Activated CD4-positive, alpha-beta T cell treated with anti-CD3 and anti-CD28 coated beads for 24 hours (primary cell): ENCODE measurements at regions not wholly inside any gene's neighbourhood (a gene's known extent, or its start where the extent isn't known, plus 50 kb on each side); places are given as distances from the start of the nearest gene placed in this dataset.

Source experiments
- DNase-seq, 2 donors: peaks; one replicate each; pipeline ENCODE4 v3.0.0-alpha.2; 2020; ENCODE audit warnings: low read depth in 2 of 2

DNA sequence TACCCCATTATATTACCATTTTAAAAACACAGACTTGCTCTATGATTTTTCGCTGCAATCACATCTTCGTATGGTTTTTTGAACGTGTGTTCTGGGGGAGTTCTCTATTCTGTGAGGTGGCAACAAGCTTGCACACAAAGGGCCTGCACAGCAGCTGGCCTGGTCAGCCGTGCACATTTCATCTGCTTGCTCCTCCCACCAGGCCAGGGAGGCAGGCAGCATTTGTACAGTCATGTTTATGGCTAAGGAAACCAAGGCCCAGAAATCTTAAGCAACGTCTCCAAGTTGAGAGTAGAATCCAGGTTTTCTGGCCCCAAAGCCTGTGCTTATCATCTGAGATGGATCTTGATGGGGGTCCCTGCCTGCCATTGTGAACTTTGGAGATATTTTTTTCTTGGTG lies 106.4 kb upstream of the SMIM21 start:
- DNase-seq: no peak

DNA sequence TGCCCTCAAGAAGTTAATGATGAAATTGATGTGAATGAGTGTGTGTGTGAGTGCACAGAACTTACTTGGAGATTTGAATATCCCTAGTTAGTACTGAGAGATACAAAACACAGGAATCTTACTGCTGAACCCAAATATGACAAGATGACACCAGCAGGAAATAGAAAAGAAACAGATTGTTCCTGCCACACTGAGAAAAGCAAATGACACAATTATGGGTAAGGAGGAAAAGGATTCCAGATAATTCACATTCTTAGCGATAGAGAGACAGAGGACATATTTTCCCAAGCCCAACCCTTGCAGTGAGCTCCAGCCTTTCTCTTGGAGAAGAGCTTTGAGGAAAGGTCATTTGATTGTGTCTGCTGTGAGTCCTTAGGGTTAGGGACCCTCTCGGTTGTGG lies 105.7 kb upstream of the SMIM21 start:
- no peak for DNase-seq

DNA sequence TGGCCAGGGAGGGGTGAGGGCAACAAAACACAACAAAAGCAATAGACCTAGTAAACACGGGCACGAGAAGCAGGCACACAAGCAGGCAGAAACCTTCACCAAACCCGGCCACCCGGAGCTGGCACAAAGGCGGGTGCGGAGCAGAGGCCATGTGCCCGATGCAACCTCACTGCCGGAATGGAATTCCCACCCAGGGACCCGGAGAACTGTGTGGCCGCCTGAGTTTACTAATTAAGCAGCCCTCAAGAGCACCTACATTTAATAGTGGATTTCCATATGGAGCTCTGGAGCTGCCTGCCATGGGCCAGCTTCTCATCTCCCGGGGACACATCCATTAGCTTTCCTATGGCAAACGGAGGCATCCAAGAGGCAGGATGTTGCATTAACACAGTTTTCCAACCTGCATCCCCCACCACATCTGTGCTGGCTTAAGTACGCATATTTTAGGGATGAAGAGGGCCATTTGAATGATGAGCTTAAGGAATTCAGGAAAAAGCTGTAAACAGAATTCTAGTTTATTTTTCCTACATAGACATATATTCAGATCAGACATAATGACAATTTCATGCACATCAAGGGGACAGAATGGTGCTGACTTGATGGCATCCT lies 104.5 kb upstream of the SMIM21 start:
- DNase-seq: no peak

DNA sequence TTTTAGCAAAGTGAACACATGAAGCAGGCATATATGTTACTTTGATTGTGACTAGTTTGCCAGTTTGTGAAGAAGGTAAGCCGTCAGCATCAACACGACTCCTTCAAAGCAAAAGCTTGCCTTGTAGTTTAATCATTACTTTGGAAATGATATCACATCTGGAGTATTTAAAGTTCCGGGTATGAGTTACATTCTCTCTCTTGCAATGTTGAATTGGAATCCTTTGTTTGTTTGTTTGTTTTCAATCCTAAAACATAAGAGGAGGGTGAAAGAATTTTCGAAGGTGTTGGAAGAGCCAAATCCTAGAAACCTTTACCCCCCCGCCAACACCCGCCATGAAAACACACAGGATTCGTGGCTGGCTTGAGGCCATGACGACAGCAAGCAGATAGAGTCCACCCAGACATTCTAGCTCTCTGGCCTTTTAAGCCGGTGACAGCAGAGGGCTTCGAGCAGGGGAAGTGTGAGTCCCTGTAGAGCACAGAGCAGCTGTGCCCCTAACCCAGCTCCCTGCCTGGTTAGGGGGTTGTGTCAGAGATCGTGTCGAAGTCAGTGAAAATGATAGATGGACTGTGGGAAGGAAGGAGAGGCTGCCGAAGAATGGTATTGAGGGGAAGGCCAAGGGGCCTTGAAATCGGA lies 103.8 kb upstream of the SMIM21 start:
- no peak for DNase-seq

DNA sequence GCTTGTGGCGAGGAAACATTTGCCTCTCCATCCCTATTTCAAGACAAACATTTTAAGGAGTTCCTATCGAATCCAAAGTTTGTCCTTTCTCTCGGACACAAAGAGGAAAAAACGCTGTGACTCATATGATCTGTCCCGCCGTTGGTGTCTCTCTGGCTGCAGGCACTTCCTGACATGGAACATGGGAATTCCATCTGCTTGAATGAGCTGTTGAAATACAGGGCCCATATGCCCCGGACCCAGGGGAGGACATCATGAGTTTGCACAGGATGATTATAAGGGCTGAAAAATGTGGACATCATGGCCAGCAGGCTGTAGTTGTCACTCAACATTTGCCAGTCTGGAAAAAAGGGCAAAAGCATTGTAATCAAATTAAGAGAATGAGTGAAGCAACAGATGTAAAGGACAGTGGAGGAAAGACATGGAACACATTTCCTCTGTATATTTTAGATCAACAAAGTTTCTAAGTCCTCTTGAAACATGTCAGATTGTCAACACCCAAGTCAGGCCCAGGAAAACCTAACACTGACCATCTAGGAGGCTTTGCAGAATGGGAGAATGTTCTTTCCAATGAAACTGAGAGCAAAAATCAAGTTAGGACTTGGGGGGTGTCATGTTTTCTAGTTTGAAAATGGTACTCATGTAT lies 103.2 kb upstream of the SMIM21 start:
- DNase-seq: no peak

DNA sequence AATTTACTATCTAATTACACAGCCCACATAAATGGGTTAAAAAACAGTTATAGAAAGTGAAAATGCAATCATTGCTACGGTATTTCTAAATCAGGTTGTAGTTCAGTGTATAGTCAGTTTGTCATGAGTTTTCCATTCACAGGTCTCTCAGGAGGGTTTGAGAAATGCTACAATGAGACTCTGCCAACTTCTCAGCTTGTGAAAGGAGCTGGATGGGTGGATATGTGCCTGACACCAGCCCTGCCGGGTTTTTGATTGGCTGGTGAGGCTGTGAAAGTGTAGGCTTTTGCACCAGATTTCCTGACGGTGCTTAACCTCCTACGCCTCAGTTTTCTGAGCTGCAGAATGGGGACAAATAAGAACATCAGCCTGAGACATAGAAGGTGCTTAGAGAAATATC lies 102.6 kb upstream of the SMIM21 start:
- no peak for DNase-seq

DNA sequence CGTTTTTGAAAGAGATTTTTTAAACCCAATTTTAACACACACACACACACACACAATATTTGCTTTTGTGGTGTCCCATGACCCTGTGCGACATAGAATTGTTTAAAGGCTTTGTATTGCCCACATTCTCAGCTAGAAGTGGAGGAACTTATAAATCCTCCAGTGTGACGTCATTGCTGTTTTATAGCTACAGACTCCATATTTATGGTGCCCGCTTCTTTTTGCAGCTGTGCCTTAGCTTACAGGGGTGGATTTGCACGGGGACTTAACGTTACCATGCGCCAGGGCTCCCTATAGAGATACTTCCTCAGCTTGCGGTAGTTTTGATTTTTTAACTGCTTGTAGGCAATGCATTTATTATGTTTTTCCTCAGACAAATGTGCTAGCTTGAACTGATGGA lies 101.9 kb upstream of the SMIM21 start:
- DNase-seq: no peak

DNA sequence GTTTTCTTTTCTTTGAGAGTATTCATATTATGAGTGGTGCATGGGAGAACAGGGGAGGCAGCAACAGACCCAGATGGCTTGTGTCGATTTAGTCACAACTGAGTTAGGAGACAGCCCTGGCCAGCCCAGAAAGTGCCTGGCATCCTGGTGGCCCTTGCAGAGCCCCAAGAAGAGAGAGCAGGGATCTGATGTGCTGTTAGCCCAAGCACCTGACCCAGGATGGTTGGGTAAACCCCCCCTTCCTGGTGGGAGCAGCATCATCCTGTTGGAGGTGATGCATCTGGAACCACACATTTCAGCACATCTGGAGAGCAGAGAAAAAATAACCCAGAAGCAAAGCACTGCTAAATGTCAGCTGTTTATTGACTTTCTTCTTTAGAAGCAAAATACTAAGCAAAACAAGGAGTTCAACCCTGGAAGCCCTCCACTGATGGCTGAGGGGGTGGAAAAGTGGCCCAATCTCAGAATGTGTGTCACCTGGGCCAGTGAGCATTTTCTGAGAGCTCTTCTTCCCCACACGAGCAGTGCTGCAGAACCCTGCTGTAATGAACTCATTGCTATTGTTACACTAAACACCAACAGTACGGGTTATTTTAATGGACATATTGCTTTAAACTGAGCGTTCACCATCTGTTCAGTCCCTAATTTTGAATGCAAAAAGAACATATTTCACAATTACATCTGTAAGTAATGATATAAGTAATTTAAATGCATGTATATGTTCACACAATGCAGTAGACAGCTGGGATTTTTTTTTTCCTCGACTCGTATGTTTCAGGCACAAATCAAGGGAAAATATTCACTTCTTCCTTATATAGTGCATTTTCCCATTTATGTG lies 100.6 kb upstream of the SMIM21 start:
- no peak for DNase-seq

DNA sequence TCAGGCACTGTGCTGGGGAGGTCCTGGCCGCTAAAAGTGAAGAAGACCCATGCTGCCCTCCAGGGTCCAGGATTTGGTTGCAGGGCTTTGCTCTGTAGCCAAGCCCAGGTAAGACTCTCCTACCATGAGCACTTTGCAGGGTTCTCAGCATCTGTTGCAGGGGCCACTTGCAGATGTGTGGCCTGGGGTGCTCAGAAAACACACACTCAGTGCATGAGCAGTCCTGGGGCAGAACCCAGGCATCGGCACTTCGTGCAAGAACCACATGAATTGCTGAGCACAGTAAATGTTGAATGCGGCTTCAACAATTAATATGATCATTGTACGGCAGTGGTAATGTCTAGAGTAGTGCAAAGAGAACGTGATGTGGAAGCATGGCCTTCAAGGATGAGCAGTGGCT lies 98.5 kb upstream of the SMIM21 start:
- DNase-seq: no peak

DNA sequence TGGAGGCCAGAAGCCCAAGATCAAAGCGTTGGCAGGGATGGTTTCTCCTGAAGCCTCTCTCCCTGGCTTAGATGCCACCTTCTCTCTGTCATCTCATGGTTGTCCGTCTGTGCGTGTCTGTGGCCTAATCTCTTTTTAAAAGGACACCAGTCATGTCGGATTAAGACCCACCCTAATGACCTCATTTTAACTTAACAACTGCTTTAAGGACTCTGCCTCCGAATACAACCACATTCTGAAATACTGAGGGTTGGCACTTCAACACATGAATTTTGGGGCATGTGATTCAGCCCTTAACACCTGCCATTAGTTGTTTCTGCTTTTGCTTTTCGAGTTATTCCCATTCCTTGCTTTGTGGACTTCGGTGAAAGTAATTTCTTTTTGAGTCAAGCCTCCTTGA lies 97.8 kb upstream of the SMIM21 start:
- no peak for DNase-seq

DNA sequence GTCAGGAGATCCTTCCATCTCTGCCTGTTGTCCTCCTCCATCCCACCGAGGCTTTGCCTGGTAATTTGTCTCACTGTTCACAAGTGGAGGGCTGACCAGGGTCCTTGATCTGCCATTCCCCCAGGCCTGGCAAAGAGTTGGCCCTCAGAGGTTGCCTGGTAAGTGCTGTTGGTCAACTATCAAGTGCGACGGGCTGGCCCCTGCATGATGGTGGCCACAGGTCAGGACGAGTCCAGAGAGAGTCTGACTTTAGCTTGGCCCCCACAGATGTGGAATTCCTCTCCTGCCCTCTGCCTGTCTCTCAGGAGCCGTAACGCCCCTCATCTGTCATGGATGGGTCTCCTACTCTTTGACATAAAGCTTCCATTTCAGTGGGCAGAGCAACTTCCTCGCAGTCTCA lies 97.3 kb upstream of the SMIM21 start:
- no peak for DNase-seq

DNA sequence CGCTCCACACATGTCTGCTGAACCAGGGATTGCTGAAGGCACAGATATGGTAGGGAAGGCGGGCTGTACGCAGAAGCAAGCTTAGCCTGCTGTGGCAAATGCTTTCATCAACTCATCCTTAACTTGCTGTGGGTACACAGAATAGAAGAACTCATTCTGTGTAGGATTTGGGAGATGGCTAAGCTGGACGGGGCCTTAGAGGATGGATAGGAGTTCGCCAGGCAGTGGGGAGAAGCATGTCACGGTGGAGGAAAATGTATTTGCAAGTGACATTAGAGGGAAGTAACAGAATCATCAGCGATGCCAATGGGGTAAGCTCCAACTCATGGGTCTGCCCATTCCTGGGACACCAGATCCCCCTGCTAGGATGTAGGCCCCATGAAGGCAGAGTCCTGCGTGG lies 96.7 kb upstream of the SMIM21 start:
- no peak for DNase-seq

DNA sequence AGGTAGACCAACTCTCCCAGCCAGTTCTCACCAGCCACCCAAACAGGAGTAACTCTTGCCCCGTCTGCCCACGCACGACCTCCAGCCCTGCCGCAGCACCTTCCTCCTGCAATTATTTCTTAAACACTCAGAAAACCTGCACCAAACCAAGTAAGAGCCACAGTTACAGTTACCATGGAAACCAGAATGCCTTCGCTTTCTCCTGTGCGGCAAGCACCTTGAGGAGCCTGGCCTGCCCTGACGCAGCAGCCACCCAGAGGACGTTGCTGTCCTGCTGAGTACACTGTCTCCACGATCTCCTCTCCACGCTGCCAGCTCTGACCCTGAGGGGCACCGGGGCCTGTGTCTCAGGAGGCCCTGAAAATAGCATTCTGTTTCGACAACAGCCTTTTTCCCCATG lies 94.3 kb upstream of the SMIM21 start:
- DNase-seq: no peak

DNA sequence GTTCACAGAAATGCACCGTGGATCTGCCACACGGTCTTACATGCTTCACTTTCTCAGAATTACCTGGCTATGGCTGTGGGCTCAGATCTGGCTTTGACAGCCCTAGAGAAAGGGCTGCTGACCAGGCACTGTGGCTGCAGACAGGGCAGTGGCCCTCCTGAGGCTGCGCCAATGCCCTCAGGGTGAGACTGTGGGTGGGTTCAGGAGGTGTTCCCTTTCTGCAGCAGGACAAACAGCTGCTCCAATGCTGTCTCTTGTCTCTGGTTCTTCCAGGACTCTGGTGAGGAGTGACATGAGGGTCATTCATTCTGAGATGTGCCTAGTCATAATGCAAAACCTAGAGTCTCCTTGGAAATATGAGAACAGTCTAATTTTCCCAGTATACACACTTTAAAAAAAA lies 90.5 kb upstream of the SMIM21 start:
- DNase-seq: no peak

DNA sequence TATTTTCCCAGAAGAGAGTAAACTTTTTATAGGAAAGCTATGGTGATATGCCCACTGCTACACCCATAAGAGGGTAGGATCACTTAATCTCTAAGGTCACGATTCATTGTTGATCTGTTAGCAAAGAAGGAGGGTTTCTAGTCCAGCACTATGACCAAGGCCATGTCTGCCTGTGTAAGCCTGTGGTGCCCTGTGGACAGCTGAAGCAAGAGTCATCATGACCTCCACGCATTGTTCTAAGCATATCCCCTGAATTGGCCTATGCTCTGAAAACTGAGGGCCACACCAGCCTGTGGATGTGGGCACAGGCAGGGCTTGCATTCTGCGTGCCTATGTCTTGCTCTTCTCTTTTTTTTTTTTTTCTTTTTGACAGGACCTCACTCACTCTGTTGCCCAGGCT lies 89.8 kb upstream of the SMIM21 start:
- DNase-seq: no peak

DNA sequence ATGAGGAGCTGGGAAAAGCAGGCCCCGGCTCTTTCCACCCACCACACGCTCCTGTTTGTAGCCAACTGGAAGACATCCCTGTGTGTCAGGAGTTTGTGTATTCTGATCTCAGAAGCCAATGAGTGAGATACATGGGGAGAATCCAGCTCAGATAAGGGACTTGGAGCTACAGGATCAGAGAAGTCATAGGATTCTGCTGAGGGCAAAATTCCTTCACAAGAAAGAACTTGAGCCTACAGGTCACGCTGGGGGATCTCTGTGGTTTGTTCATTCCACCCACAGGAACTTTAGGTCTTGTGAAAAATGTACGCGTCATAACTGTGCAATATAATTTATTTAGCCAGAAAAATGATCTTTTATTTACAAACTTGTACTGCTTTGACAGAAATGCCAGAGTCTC lies 80.1 kb upstream of the SMIM21 start:
- no peak for DNase-seq

DNA sequence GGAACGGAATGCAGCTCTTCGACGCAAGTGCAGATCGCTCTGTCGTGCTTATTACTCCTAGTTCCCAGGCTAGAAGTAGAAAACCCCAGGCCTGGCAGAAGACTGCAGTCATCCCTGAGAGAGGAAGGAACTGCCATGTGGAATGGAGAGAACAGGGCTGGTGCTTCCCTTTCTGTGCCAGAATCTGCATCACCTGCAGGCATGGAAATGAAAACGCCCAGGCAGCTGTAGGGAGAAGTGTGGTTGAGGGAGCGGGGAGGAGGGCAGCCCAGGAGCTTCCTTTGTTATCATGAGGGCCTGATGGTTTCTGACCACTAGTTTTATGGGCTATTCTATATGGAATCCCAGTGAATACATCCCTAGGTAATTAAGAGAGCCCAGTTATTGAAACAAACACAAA lies 79.4 kb upstream of the SMIM21 start:
- no peak for DNase-seq

DNA sequence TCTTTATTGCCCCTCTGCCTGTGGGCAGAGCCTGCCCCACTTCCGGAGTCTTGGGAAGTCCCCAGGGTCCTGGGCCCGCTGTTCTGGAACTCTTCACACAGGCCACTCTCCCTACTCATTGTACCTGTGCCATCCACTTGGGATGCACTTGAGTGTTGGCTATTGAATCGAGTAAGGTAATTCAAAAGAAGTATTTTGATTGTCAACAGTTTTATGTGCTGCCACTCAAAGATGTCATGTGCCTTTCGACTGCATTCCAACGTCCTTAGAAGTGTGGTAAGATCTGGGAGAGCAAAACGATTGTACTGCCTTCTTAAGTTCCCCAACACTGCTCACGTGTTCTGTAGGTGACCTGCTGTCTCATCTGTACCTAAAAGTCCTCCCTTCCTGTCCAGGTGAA lies 77.0 kb upstream of the SMIM21 start:
- no peak for DNase-seq

DNA sequence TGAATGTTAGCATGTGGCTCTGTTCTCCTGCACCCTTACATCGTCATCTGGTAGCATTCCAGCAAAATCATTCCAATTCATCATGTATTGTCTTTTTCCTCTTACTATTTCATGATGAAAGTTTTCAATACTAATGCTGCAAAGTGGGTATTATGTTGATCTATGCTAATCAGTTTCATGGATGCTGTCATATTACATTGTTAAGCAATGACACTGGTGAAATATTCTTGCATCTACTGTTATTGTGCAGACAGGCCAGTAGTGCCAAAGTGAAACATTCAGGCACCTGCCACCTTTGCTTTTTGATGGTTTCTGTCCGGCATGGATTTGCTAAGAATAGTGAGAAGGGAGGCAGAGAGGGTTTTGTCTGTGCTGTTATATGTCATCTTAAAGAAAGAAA lies 76.1 kb upstream of the SMIM21 start:
- no peak for DNase-seq

DNA sequence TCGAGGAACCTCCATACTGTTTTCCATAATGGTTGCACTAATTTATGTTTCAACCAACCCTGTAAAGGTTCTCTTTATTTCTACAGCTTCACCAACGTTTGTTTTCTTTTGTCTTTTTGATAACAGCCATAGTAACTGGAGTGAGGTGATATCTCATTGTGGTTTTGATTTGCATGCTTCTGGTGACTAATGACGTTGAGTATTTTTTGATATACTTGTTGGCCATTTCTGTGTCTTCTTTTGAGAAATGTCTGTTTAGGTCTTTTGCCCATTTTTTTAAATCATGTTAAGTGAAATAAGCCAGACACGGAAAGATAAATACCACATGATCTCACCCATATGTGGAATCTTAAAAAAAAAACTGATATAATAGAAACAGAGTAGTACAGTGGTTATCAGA lies 74.8 kb upstream of the SMIM21 start:
- no peak for DNase-seq

DNA sequence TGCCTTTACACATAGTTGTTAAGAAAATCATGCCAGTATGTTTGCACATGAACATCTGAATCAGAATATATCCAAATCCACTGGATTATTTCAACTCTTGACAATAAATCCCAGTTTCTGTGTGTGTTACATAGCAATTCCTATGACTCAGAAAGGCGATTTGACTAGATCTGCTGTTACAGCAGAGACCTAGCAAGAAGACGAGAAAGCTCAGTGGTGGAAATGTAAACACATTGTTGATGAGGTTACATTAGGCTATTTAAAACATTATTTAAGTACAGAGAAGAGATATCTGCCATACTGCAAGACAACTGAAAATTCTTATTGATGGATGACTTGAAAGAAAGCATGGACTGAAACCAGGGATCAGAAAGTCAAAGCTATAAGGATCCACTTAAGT lies 73.0 kb upstream of the SMIM21 start:
- no peak for DNase-seq

DNA sequence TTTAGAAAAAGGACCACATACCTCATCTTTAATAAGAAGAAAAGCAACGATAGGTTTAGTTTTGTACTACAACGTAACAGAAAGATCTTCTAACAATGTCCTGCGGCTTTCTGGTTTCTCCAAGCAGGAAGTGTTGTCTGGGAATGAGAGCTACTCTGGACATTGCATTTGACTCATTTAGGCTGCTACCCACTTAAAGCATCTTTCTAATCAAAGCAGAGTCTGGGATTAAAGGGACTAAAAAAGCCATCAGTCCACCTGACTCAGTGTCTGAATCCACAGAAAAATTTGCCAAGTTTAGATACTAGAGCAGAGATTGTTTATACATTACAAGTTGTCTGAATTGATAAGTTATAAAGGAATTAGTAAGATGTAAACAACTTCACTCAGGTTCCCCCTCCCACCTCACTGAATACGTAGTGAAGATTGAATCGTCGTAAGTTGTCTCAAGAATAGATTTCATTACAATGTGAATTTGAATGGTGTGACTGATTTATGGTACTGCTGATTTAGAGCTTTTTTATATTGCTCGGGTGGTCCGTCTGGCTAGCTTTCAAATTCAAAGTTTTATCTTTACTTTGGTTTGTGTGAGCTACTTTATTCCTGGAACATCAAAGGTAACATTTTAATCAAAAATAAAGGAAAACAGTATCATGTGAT lies 70.2 kb upstream of the SMIM21 start:
- no peak for DNase-seq
